Posterior vena cava (tissue), 2 donors: ENCODE measurements at regions not wholly inside any gene's neighbourhood (a gene's known extent, or its start where the extent isn't known, plus 50 kb on each side); places are given as distances from the start of the nearest gene placed in this dataset.
"Not testable (repeated sequence)": the region's sequence is repeated elsewhere in the genome, so short reads cannot be mapped to it uniquely, and the experiment has no call there.

Experiments
- DNase-seq: peaks from one replicate; pipeline ENCODE4 v3.0.0-alpha.2; 2020; ENCODE audit warnings: low spot score
- intact Hi-C, 2 donors: fragments of 100-400 bp; cut with DNase I; formaldehyde crosslinking; loops; one replicate each; pipeline versions ENCODE4 v1.14.1 to v1.14.2; 2022 to 2023
- donor health status: DM: yes; HTN: yes; CAD: no.
- donor health status: DM: yes; HTN: yes; CAD: no.

DNA sequence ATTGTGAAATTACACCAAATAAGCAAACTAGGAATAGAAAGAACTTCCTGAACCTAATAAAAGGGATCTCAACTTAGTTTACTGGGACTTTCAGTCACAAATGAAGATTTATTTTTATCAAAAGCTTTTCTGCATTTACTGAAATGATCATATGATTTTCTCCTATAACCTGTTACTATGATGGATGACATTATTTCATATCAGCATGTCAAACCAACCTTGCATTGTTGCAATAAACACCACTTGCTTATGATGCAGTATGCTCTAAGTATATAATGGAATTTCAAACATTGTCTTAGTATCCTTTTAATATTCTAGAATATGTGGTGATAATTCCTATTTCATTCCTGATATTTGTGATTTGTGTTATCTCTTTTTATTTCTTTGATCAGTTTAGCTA is 303.0 kb downstream of the CGGBP1 start:
- no peak for DNase-seq
- intact Hi-C loops, result no loop called here

GRCh38 chr3:87742250-87742649 is 316.6 kb downstream of the CGGBP1 start:
- intact Hi-C loops, result no loop called here
- DNase-seq, result no peak

GRCh38 chr3:87740894-87741293 is 317.9 kb downstream of the CGGBP1 start:
- DNase-seq, intact Hi-C loops: not testable (repeated sequence)

GRCh38 chr3:87737817-87738216 is 321.0 kb downstream of the CGGBP1 start:
- DNase-seq, intact Hi-C loops: not testable (repeated sequence)

GRCh38 chr3:87733671-87734367 is 325.0 kb downstream of the CGGBP1 start:
- DNase-seq, result no peak
- intact Hi-C loops, result no loop called here

GRCh38 chr3:87732294-87732693 is 326.5 kb downstream of the CGGBP1 start:
- no peak for DNase-seq
- intact Hi-C loops, result no loop called here

GRCh38 chr3:87727783-87728182 is 331.0 kb downstream of the CGGBP1 start:
- DNase-seq, result no peak
- intact Hi-C loops, result no loop called here

DNA sequence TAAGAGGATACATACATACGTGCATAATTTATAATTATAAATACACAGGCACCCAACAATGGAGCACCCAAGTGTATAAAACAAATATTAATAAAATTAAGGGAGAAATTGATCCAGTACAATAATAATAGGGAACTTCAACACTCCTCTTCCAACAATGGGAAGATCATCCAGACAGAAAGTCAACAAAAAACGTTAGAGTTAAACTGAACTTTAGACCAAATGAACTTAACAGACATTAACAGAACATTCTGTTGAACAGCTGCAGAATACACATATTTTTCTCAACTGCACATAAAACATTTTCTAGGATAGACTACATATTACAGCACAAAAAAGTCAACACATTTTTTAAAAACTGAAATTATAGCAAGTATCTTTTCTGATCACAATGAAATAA is 339.7 kb downstream of the CGGBP1 start:
- intact Hi-C loops, result no loop called here
- no peak for DNase-seq

DNA sequence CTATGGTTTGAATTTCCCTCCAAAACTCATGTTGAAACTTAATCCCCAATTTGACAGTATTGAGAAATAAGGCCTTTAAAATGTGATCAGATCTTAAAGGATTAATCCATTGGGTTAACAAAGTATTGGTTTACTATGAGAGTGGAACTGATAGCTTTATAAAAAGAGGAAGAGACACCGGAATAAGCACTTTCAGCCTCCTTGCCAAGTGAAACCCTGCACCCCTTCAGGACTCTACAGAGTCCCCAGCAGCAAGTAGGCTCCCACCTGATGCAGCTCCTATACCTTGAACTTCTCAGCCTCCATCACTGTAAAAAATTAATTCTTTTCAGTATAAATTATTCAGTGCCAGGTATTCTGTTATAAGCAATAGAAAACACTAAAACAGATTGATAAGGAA is 348.3 kb downstream of the CGGBP1 start:
- intact Hi-C loops, result no loop called here
- DNase-seq, result no peak

GRCh38 chr3:87710028-87710427 is 348.8 kb downstream of the CGGBP1 start:
- DNase-seq, result no peak
- intact Hi-C loops, result no loop called here

- intact Hi-C loops, result no loop called here
- no peak for DNase-seq
Observed at GRCh38 chr3:87706176-87706575, 352.6 kb downstream of the CGGBP1 start.

DNA sequence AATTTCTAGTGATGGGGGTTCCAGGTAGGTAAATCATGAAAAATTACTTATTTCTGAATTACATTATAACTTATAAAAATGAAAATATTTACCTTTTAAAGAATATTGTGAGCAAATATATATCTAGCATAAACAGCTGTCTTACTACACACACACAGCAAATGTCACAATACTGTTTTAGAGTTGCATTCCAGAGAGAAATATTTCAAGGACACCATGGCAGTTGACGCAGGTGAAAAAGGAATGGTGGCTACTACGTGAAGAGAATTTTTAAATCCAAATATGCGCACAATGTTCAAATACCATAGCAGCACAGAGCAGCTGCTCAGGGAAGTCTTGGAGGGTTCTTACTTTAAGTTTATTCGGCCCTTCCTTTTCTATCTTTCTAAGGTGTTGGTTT is 356.2 kb downstream of the CGGBP1 start:
- DNase-seq, result no peak
- intact Hi-C loops, result no loop called here

DNA sequence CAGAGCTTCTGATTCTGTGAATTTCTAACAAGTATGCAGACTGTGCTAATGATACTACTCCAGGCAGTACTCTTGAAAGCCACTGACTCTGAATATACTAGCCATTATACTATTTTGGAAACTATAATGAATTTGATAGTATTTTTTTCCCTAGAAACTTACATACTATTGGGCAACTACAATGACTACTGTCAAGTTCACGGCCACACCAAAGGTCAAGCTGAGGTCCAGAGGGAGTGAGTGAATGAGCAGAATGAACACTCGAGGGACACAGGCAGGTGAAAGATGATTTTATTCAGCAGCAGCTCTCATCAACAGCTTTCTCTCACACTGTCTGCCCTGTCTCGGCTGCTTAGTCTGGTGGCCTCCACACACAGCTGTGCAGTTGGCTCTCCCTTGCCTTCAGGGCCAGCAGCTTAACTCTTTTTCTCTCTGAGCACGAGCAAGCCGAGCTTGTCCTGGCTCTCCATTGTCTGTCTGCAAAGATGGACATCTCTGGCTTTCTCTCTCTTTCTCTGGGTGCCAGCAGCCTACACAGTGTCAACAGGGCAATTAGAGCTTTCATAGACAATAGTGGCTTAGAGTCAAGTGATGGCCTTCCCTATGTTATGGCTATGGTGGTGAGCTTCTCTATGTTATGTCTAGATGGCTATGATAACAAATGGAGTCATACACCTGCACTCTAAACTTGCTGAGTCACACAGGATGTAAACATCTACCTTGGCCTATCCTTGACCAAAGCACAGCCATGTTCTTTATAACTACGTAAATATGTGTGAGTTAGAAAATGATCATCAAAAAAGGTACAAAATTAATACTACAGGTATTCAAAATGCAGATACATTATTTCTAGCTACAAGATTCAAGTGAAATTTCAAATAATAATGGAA is 362.4 kb downstream of the CGGBP1 start:
- intact Hi-C loops, result no loop called here
- no peak for DNase-seq

DNA sequence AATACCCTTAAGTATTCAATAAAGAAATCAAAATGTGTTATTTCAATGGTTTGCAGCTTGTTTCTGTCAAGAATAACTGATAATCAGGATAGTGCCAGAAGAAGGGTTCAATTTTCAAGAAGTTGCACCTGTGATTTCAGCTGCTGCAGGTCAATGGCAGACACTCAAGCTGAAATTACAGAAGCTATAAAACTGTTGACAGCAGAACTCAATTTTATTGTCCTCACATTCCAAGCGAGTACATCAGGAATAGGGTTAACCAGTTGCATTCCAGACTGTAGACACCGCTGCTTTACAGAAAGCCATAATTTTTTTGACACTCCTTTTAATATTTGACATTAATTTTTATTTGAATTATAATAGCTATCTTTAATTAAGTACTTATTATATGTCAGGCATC is 364.1 kb downstream of the CGGBP1 start:
- DNase-seq, result no peak

DNA sequence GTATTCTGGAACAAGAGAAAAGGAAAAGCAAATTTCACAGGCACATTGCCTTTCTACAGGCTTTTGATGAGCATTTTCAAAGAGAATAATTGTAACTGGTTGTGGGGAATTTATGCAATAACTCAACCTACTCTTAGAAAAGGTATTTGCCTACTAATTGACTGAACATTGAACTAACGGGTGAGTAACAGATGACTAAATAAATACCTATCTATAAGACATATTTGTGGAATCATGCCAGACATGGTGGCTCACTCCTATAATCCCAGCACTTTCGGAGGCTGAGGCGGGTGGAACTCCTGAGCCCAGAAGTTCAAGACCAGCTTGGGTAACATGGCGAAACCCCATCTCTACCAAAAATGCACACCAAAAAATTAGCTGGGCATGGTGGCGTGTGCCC is 367.7 kb downstream of the CGGBP1 start:
- DNase-seq, result no peak
- intact Hi-C loops, result no loop called here

More for the DNA sequence above, 364.1 kb downstream of the CGGBP1 start:
- intact Hi-C loops, result no loop called here

DNA sequence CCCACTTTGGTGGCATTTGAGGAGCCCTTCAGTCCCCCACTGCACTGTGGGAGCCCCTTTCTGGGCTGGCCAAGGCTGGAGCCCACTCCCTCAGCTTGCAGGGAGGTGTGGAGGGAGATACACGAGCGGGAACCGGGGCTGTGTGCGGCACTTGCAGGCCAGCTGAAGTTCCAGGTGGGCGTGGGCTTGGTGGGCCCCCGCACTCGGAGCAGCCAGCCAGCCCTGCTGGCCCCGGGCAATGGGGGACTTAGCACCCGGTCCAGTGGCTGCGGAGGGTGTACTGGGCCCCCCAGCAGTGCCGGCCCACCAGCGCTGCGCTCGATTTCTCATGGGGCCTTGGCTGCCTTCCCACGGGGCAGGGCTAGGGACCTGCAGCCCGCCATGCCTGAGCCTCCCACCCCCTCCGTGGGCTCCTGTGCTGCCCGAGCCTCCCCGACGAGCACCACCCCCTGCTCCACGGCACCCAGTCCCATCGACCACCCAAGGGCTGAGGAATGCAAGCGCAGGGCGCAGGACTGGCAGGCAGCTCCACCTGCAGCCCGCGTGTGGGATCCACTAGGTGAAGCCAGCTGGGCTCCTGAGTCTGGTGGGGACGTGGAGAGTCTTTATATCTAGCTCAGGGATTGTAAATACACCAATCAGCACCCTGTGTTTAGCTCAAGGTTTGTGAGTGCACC is 379.7 kb downstream of the CGGBP1 start:
- intact Hi-C loops, DNase-seq: not testable (repeated sequence)

GRCh38 chr3:87674397-87675161 is 384.2 kb downstream of the CGGBP1 start:
- intact Hi-C loops, result no loop called here
- no peak for DNase-seq

DNA sequence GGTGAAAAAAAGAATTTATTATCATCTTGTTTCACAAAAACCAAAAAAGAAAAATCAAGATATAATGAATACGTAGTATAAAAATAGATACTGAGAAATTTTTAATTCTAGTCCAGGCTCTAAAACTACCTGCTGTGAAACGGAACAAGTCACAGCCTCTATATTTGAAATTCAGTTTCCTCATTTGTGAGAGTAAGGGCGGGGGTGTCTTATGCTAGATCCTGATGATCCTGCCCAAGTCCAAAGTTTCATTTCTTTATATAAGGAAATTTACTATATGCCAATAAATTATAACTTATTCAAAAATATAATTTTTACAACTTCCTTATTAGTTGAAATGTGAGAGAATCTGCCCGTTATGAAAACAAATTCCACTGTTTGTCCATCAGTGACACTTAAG is 385.7 kb downstream of the CGGBP1 start:
- intact Hi-C loops, result no loop called here
- DNase-seq, result no peak

DNA sequence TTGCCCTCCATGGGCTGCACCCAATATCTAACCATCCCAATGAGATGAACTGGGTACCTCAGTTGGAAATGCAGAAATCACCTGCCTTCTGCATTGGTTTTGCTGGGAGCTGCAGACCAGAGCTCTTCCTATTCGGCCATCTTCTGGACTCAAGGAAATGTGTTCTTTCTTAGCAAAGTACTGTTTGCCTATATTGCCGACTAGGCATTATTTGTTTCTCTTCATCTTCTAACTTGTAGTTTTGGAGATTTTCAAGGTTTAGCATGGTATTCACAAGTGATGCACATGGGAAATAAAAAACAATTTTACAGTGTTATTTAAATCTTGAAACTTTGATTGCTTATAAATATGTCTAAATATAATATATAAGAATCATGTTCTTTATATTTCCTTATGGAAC is 377.8 kb upstream of the POU1F1 start:
- no peak for DNase-seq

DNA sequence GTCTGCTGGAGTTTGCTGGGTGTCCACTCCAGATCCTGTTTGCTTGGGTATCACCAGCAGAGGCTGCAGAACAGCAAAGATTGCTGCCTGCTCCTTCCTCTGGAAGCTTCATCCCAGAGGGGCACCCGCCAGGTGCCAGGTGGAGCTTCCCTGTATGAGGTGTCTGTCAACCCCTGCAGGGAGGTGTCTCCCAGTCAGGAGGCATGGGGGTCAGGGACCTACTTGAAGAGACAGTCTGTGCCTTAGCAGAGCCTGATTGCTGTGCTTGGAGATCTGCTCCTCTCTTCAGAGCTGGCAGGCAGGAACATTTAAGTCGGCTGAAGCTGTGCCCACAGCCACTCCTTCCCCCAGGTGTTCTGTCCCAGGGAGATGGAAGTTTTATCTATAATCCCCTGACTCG is 376.8 kb upstream of the POU1F1 start:
- peak; percentile 59 for DNase-seq
- intact Hi-C loops, result not testable (repeated sequence)

More for the DNA sequence above, 377.8 kb upstream of the POU1F1 start:
- intact Hi-C loops, result no loop called here
